NCI-H2196 treated with DMSO at 0.1 percent for 48 hours (cell line): ENCODE measurements at regions not wholly inside any gene's neighbourhood (a gene's known extent, or its start where the extent isn't known, plus 50 kb on each side); places are given as distances from the start of the nearest gene placed in this dataset.
"Not testable (repeated sequence)": the region's sequence is repeated elsewhere in the genome, so short reads cannot be mapped to it uniquely, and the experiment has no call there.

ENCODE experiments used
- DNase-seq: peaks from one replicate; lab custom pipeline; 2025; ENCODE audit not compliant: unreplicated experiment; lab: John Stamatoyannopoulos, UW

GRCh38 chr4:171376724-171377123 is 436.5 kb upstream of the GALNTL6 start:
- no peak for DNase-seq

- DNase-seq, result no peak
These were observed 459.7 kb upstream of the GALNTL6 start for GRCh38 chr4:171353535-171353934.

- no peak for DNase-seq
These were observed 465.1 kb upstream of the GALNTL6 start for GRCh38 chr4:171348090-171348489.

- DNase-seq, result no peak
These were observed 470.6 kb upstream of the GALNTL6 start for GRCh38 chr4:171342646-171343045.

GRCh38 chr4:171340258-171340657 is 472.9 kb upstream of the GALNTL6 start:
- no peak for DNase-seq

DNA sequence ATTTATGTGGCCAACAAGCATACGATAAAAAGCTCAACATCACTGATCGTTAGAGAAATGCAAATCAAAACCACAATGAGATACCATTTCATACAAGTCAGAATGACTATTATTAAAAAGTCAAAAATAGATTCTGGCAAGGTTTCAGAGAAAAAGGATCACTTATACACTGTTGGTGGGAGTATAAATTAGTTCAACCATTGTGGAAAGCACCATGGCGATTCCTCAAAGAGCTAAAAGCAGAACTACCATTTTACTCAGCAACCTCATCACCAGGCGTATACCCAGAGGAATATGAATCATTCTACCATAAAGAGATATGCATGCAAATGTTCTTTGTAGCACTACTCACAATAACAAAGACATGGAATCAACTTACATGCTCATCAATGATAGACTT is 478.7 kb upstream of the GALNTL6 start:
- no peak for DNase-seq

- DNase-seq, result no peak
These were observed 504.5 kb upstream of the GALNTL6 start for GRCh38 chr4:171308661-171309060.

- not testable (repeated sequence) for DNase-seq
These were observed 515.0 kb upstream of the GALNTL6 start for GRCh38 chr4:171298048-171298718.

DNA sequence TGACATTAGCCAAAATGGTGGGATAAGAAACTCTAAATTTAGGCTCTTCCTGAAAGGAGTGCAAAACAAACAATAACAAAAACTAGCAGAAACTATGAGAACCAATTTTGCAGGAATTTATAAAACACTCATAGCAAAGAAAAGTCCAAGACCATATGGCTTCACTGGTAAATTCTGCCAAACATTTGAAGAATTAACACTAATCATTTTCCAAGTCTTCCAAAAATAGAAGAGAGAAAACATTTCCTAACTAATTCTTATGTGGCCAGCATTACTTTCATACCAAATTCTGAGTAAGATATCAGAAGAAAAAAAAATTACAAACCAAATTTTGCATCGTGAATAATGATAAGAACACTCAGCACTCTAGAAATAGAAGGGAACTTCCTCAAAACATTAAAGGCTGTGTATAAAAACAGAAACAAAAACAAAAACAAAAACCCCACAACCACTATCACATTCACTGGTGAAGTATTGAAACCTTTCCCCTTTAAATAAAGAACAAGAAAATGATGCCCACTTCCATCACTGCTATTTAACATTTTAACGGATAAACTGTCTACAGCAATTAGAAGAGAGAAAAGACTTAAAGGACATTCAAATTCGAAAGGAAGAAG is 524.3 kb upstream of the GALNTL6 start:
- DNase-seq, result no peak

GRCh38 chr4:171281359-171281758 is 531.8 kb upstream of the GALNTL6 start:
- no peak for DNase-seq

- no peak for DNase-seq
These were observed 534.1 kb upstream of the GALNTL6 start for GRCh38 chr4:171279131-171279530.

DNA sequence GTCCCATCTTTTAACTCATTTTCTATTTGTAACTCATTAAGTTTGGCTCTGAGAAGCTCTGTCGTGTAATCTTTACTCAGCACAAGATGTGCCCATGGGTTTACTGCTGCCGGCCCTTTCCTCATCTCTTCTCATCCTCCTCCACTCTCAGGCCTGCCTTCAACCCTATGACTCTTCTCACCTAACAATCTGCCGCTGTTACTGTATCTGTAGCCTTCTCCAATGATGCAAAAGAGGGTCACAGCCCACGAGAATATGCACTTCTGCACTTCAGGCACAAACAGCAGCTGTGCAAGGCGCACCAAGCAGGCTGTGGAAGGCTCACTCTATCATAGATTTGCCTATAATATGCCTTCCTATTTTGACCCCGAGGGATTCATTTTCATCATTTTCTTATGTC is 546.5 kb upstream of the GALNTL6 start:
- no peak for DNase-seq

DNA sequence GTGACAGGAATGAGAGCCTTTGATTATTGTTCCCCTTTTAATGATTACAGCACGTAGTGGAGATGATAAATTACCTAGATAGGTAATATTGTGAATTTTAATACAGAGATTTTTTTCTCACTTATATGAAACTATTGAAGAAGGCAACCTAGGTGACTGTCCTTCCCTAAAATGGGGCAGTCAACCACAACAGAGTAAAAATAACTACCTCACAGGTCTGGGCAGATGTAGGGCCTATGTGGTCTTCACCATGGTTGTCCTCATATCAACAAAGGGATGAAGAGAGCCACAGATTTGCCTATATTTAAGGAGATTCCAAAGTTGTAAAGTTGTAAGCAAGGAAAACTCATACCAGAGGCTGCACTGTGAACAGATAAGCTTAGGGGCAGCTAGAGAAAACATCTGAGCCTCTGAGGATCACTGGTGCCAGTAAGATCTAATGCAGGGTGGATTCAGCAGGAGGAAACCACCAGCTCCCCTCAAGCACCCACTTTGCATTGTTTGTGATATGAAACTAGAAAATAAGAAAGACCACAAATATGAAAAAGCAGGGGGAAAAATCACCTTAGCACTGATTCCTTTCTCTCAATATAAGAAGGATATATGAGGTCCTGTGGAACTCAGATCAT is 547.9 kb upstream of the GALNTL6 start:
- DNase-seq, result no peak

DNA sequence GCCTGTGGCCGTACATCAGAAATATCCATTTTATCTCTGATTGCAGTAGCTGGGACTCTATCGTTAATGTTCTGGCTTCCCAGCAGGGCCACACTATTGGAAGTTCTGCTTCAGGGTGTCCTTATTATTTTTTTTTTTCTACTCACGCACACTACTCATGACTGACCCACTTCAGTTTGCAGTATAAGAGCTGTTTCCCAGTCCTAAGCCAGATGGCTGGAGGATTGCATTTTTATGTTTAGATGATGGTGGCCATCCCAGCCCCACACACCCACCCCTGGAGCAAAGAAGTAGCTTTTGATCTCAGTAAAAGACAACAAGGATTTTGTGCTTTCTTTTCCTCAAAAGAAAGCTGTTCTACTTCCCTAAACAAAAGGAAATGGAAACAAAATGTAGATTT is 557.0 kb upstream of the GALNTL6 start:
- DNase-seq, result no peak

DNA sequence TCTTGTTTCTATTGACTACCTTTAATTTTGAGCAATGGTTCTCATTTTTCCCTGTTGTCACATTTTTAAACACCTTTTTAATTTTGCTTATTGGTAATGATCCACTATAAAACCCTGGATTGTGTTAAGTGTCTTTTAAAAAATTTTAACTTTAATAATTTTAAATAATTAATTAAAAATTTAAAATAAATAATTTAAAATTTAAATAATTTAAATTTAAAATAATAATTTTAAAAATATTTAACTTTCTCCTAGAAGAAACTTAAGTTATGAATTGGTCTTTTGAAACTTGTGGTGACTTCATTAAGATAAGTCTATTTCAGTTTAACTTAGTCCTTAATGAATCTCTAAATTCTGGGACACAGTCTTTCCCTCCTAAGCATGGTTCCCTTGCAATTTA is 566.3 kb upstream of the GALNTL6 start:
- DNase-seq, result no peak

DNA sequence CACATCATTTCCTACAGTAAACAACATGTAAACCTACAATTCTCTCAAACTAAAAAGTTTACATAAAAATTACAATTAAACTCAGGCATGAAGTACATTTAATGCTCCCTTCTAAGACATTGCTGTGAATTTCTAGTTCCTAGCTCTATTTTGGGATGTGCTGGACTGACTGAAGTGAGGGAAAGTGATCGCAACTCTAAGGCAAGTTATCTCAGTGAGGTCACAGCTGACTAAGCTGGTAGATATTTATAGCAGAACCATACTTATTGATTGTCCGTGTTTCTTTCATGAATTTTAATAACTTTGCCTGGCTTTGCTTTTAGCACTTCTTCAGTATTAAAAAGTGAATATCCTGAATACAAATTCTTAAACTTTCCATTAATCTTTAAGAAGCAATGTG is 570.4 kb upstream of the GALNTL6 start:
- no peak for DNase-seq

- no peak for DNase-seq
These were observed 574.0 kb upstream of the GALNTL6 start for GRCh38 chr4:171239196-171239595.

DNA sequence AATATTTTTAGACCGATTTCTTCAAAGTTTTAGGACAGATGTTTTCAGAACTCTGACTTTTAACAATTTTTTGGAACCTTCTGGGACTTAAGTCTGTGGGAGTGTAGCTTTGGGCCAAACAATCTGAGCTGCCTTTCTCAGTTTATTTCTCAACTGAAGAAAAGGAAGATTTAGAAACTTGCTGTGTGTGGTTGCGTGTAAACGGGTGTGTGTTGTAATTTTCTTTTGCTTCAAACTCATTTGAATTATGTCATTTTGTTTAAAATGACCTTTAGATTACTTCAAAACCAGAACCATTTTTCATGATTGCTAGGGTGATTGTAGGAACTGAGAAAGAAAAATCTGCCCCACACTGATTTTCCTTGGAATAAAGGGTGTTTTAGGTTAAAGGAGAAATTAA is 577.7 kb upstream of the GALNTL6 start:
- DNase-seq, result no peak

- not testable (repeated sequence) for DNase-seq
These were observed 583.9 kb upstream of the GALNTL6 start for GRCh38 chr4:171229354-171229753.

DNA sequence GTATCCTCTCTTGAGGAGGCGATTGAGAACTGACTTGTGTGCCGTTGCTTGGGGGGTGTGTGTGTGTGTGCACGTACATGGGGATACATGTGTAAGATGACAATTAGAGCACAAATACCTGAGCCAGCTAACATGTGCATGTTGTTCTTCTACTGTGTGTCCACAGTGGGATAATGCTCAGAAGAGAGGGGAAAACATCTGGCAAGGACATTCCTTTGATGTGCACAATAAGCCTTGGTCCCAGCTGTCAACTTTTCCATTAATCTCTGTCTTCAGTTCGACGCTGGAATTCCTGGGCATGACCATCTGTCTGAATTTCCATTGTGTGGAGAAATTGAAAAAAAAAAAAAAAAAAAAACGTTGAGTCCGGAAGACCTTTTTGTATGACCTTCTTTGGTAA is 592.0 kb upstream of the GALNTL6 start:
- DNase-seq, result no peak

- DNase-seq, result no peak
These were observed 609.8 kb upstream of the GALNTL6 start for GRCh38 chr4:171203425-171203824.

GRCh38 chr4:171202908-171203307 is 610.3 kb upstream of the GALNTL6 start:
- DNase-seq, result no peak

DNA sequence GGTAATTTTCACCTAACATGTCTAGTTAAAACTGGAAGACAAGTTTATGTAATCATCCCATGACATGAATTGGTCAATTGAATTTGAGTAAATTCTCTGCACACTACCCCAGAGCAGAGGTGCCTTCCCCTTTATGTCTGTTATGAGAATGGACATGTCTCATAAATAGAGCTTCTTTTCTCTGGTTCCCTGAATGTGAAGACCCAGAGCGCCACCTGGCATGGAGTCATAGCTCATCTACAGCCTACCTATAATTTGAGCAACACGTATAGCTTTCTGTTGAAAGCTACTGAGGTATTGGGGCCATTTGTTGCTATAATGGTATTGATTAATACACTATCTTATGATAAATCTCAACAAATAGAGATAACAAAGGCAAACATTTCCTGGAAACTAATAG is 626.5 kb upstream of the GALNTL6 start:
- DNase-seq, result no peak
